SH-SY5Y (cell line): ENCODE measurements at regions not wholly inside any gene's neighbourhood (a gene's known extent, or its start where the extent isn't known, plus 50 kb on each side); places are given as distances from the start of the nearest gene placed in this dataset.

Experiments
- GATA2 ChIP-seq: IDR thresholded peaks from 2 replicates; pipeline ENCODE4 v1.6.1; 2011; ENCODE audit warnings: mild to moderate bottlenecking, low read depth, low read length
- GATA3 ChIP-seq: IDR thresholded peaks from 2 replicates; pipeline ENCODE4 v1.6.1; 2011; ENCODE audit warnings: low read depth, mild to moderate bottlenecking, low read length, moderate library complexity

- TF ChIP-seq GATA2 (no peak), GATA3 (no peak)
Measured at GRCh38 chr13:107367258-107367657, 799.3 kb upstream of the ARGLU1 start.

- no peak for TF ChIP-seq GATA2
- TF ChIP-seq GATA3 = no peak
Measured at GRCh38 chr13:107365466-107366215, 797.7 kb upstream of the ARGLU1 start.

GRCh38 chr13:107364658-107365057, 796.7 kb upstream of the ARGLU1 start:
- TF ChIP-seq GATA3 (no peak), GATA2 (no peak)

- no peak for TF ChIP-seq GATA2
Measured at GRCh38 chr13:107361666-107362065, 793.7 kb upstream of the ARGLU1 start.

GRCh38 chr13:107360010-107360409, 792.1 kb upstream of the ARGLU1 start:
- TF ChIP-seq GATA2 = no peak
- TF ChIP-seq GATA3 = no peak

- TF ChIP-seq GATA2 (no peak), GATA3 (no peak)
Measured at GRCh38 chr13:107358866-107359265, 790.9 kb upstream of the ARGLU1 start.

- TF ChIP-seq GATA3 (no peak), GATA2 (0 out of 2 replicates have a peak, but pooled peaks have one; percentile 23)
Measured at GRCh38 chr13:107351305-107351704, 783.4 kb upstream of the ARGLU1 start.

- TF ChIP-seq GATA2 (peak; percentile 41), GATA3 (peak; percentile 33; the same call in 1 of the 2 replicates)
Measured at GRCh38 chr13:107348925-107349324, 781.0 kb upstream of the ARGLU1 start.

- TF ChIP-seq GATA3 (no peak), GATA2 (no peak)
Measured at GRCh38 chr13:107348471-107348870, 780.5 kb upstream of the ARGLU1 start.

GRCh38 chr13:107347641-107348369, 779.9 kb upstream of the ARGLU1 start:
- no peak for TF ChIP-seq GATA2
- TF ChIP-seq GATA3 = no peak

GRCh38 chr13:107342747-107343146, 774.8 kb upstream of the ARGLU1 start:
- TF ChIP-seq GATA2 = no peak
- no peak for TF ChIP-seq GATA3

GRCh38 chr13:107339209-107339608, 771.3 kb upstream of the ARGLU1 start:
- TF ChIP-seq GATA2 (no peak), GATA3 (no peak)

- TF ChIP-seq GATA2 (no peak), GATA3 (no peak)
Measured at GRCh38 chr13:107332188-107332587, 764.3 kb upstream of the ARGLU1 start.

- TF ChIP-seq GATA3 (no peak), GATA2 (no peak)
Measured at GRCh38 chr13:107331359-107331758, 763.4 kb upstream of the ARGLU1 start.

- TF ChIP-seq GATA3 (no peak), GATA2 (no peak)
Measured at GRCh38 chr13:107330484-107330883, 762.5 kb upstream of the ARGLU1 start.

GRCh38 chr13:107329991-107330390, 762.1 kb upstream of the ARGLU1 start:
- no peak for TF ChIP-seq GATA3
- no peak for TF ChIP-seq GATA2
